ENCODE measurements at regions not wholly inside any gene's neighbourhood (a gene's known extent, or its start where the extent isn't known, plus 50 kb on each side); places are given as distances from the start of the nearest gene placed in this dataset.
A peak's percentile ranks its signal among the peaks of the same experiment; 100 is the strongest.
"Not testable (repeated sequence)": the region's sequence is repeated elsewhere in the genome, so short reads cannot be mapped to it uniquely, and the experiment has no call there.

- peak; percentile 92 for ATAC-seq
- Mint-ChIP-seq H3K27ac (no peak overlapping the region), H3K36me3 (ENCODE audit: low read depth) (no peaks in the 10 kb centered on the region), H3K27me3 (peaks cover 1% of the 10 kb centered on the region), H3K4me3 (no peak overlapping the region), H3K9me3 (no peaks in the 10 kb centered on the region), H3K4me1 (ENCODE audit: low read depth) (no peaks in the 10 kb centered on the region)
- CTCF ChIA-PET, result no interaction called here
- POLR2A ChIA-PET, result interaction anchor here (1.2 kb wide), 1 partner anchor 88 kb away, joined by 3 read pairs; no protein-coding TSS in a partner anchor
- no peak for TF ChIP-seq CTCF (IDR thresholded peaks at IDR 0.05)
- intact Hi-C loops (cut with micrococcal nuclease), result no loop called here
- peak; percentile 47 for DNase-seq
These were observed 1141.2 kb upstream of the TMEM132C start for GRCh38 chr12:127125607-127126259.

GRCh38 chr12:127126260-127126628, 1140.7 kb upstream of the TMEM132C start:
- ATAC-seq, result no peak
- Mint-ChIP-seq H3K36me3 (ENCODE audit: low read depth) (no peaks in the 10 kb centered on the region), H3K27me3 (no peaks in the 10 kb centered on the region), H3K9me3 (no peaks in the 10 kb centered on the region), H3K27ac (no peak overlapping the region), H3K4me1 (ENCODE audit: low read depth) (no peaks in the 10 kb centered on the region), H3K4me3 (no peak overlapping the region)
- no peak for DNase-seq
- intact Hi-C loops (cut with micrococcal nuclease), result no loop called here
- ChIA-PET CTCF (no interaction called here), POLR2A (interaction anchor here (1.2 kb wide), 1 partner anchor 88 kb away, joined by 3 read pairs; no protein-coding TSS in a partner anchor)
- TF ChIP-seq CTCF (IDR thresholded peaks at IDR 0.05), result no peak

GRCh38 chr12:127127897-127128296, 1139.1 kb upstream of the TMEM132C start:
- ATAC-seq (no peak), DNase-seq (no peak)
- Mint-ChIP-seq H3K27ac (no peak overlapping the region), H3K27me3 (no peaks in the 10 kb centered on the region), H3K9me3 (no peaks in the 10 kb centered on the region), H3K36me3 (ENCODE audit: low read depth) (no peaks in the 10 kb centered on the region), H3K4me1 (ENCODE audit: low read depth) (no peaks in the 10 kb centered on the region), H3K4me3 (no peak overlapping the region)
- TF ChIP-seq CTCF (IDR thresholded peaks at IDR 0.05), result no peak
- CTCF ChIA-PET, result no interaction called here
- POLR2A ChIA-PET, result interaction anchor here (0.7 kb wide), 1 partner anchor 466 kb away, joined by 3 read pairs; no protein-coding TSS in a partner anchor
- intact Hi-C loops (cut with micrococcal nuclease), result no loop called here

- POLR2A ChIA-PET, result no interaction called here
- intact Hi-C loops (cut with micrococcal nuclease), result no loop called here
- Mint-ChIP-seq H3K4me3 (no peak overlapping the region), H3K36me3 (ENCODE audit: low read depth) (no peaks in the 10 kb centered on the region), H3K27me3 (no peaks in the 10 kb centered on the region), H3K4me1 (ENCODE audit: low read depth) (no peaks in the 10 kb centered on the region), H3K9me3 (peaks cover 3% of the 10 kb centered on the region), H3K27ac (no peak overlapping the region)
- TF ChIP-seq CTCF (IDR thresholded peaks at IDR 0.05), result no peak
- no peak for ATAC-seq
- no peak for DNase-seq
- CTCF ChIA-PET, result no interaction called here
These were observed 1136.4 kb upstream of the TMEM132C start for GRCh38 chr12:127130506-127131124.

- intact Hi-C loops (cut with micrococcal nuclease), result no loop called here
- H3K27ac Mint-ChIP-seq, result no peak overlapping the region
These were observed 1133.2 kb upstream of the TMEM132C start for GRCh38 chr12:127133675-127134335.

GRCh38 chr12:127140864-127141484, 1126.0 kb upstream of the TMEM132C start:
- H3K27ac Mint-ChIP-seq; ATAC-seq; H3K4me3 Mint-ChIP-seq; intact Hi-C loops (cut with micrococcal nuclease); H3K4me1 Mint-ChIP-seq (ENCODE audit: low read depth); CTCF ChIA-PET; POLR2A ChIA-PET; H3K27me3 Mint-ChIP-seq; DNase-seq; H3K36me3 Mint-ChIP-seq (ENCODE audit: low read depth): not testable (repeated sequence)
- H3K9me3 Mint-ChIP-seq, result peaks cover 12% of the 10 kb centered on the region

More at GRCh38 chr12:127133675-127134335, 1133.2 kb upstream of the TMEM132C start:
- CTCF ChIA-PET, result no interaction called here
- POLR2A ChIA-PET, result no interaction called here
- no peaks in the 10 kb centered on the region for H3K4me1 Mint-ChIP-seq (ENCODE audit: low read depth)
- no peaks in the 10 kb centered on the region for H3K27me3 Mint-ChIP-seq
- H3K9me3 Mint-ChIP-seq, result peaks cover 6% of the 10 kb centered on the region
- H3K36me3 Mint-ChIP-seq (ENCODE audit: low read depth), result no peaks in the 10 kb centered on the region
- no peak overlapping the region for H3K4me3 Mint-ChIP-seq
- no peak for TF ChIP-seq CTCF (IDR thresholded peaks at IDR 0.05)
- DNase-seq (no peak), ATAC-seq (no peak)
